SK-N-SH (cell line): ENCODE measurements at regions not wholly inside any gene's neighbourhood (a gene's known extent, or its start where the extent isn't known, plus 50 kb on each side); places are given as distances from the start of the nearest gene placed in this dataset.

Experiments used
- CTCF ChIA-PET: fragments of 300-600, 350-600 bp; formaldehyde crosslinking; extraction: SDS; loops from one replicate; lab custom pipeline; 2021; lab: Yijun Ruan, JAX
- POLR2A ChIA-PET: fragments of 350-600 bp; sonication (Branson Sonifier 250); formaldehyde crosslinking; extraction: SDS; loops from one replicate; lab custom pipeline; 2020; ENCODE audit warnings: antibody characterized with exemption, inconsistent platforms; lab: Yijun Ruan, JAX
- DNase-seq: peaks from one replicate; pipeline ENCODE4 v3.0.0; 2012
- H2AFZ ChIP-seq: fragments of 200-600 bp; sonication (generic); 2 replicates; pipeline ENCODE4 v1.8.1; 2016; ENCODE audit warnings: antibody characterized with exemption, mild to moderate bottlenecking, low read depth
- H3F3A ChIP-seq: fragments of 200-600 bp; sonication (generic); replicated peaks from 2 replicates; pipeline ENCODE3; 2016; ENCODE audit warnings: antibody characterized with exemption, mild to moderate bottlenecking; ENCODE audit not compliant: insufficient read depth
- H3K27ac ChIP-seq, 2 experiments: fragments of 200-500 bp in 1 of 2; fragments of 200-600 bp in 1 of 2; sonication (Bioruptor generic) in 1 of 2; sonication (generic), shearing (Covaris generic) in 1 of 2; 2 replicates each; pipeline versions ENCODE4 v1.5.1 to v1.6.1; 2014 to 2016; ENCODE audit warnings: low read depth in 2 of 2, inconsistent platforms in 1 of 2, low read length in 1 of 2, mild to moderate bottlenecking in 1 of 2, mixed read lengths in 1 of 2
- H3K27me3 ChIP-seq: fragments of 200-600 bp; sonication (generic), shearing (Covaris generic); 2 replicates; pipeline ENCODE4 v1.6.1; 2016; ENCODE audit warnings: mixed run types; ENCODE audit not compliant: insufficient read depth
- H3K36me3 ChIP-seq, 2 experiments: fragments of 200-500 bp in 1 of 2; fragments of 200-600 bp in 1 of 2; sonication (Bioruptor generic) in 1 of 2; sonication (generic) in 1 of 2; replicated peaks in 1 of 2; 2 replicates each; pipeline versions ENCODE3 to v1.5.1; 2014 to 2016; ENCODE audit warnings: low read length in 1 of 2, mild to moderate bottlenecking in 1 of 2; ENCODE audit not compliant: insufficient read depth in 2 of 2, control insufficient read depth in 1 of 2
- H3K4me1 ChIP-seq, 2 experiments: fragments of 200-500 bp in 1 of 2; fragments of 200-600 bp in 1 of 2; sonication (Bioruptor generic) in 1 of 2; sonication (generic), shearing (Covaris generic) in 1 of 2; 2 replicates each; pipeline versions ENCODE4 v1.5.1 to v1.6.1; 2014 to 2016; ENCODE audit warnings: low read depth in 1 of 2, low read length in 1 of 2, mixed run types in 1 of 2; ENCODE audit not compliant: insufficient read depth in 2 of 2, control insufficient read depth in 1 of 2
- H3K4me2 ChIP-seq: fragments of 200-600 bp; sonication (generic), shearing (Covaris generic); 2 replicates; pipeline ENCODE4 v1.6.1; 2017; ENCODE audit warnings: mixed run types
- H3K4me3 ChIP-seq, 2 experiments: fragments of 200-500 bp in 1 of 2; fragments of 200-600 bp in 1 of 2; sonication (Bioruptor generic) in 1 of 2; sonication (generic), shearing (Covaris generic) in 1 of 2; 2 replicates each; pipeline versions ENCODE4 v1.5.1 to v1.8.1; 2014 to 2016; ENCODE audit warnings: low read depth in 2 of 2, inconsistent platforms in 1 of 2, low read length in 1 of 2, mild to moderate bottlenecking in 1 of 2, mixed read lengths in 1 of 2, moderate library complexity in 1 of 2
- H3K79me2 ChIP-seq: fragments of 200-600 bp; sonication (generic); 2 replicates; pipeline ENCODE4 v1.8.1; 2017; ENCODE audit warnings: mild to moderate bottlenecking; ENCODE audit not compliant: insufficient read depth
- H3K9ac ChIP-seq: fragments of 200-600 bp; sonication (generic); 2 replicates; pipeline ENCODE4 v1.6.1; 2017; ENCODE audit warnings: mixed run types
- H3K9me2 ChIP-seq: fragments of 200-600 bp; sonication (generic); 2 replicates; pipeline ENCODE4 v1.6.1; 2017; ENCODE audit warnings: mixed run types
- H3K9me3 ChIP-seq: fragments of 200-600 bp; sonication (generic); 2 replicates; pipeline ENCODE4 v1.6.1; 2017; ENCODE audit warnings: mixed run types, mild to moderate bottlenecking, moderate library complexity
- H4K20me1 ChIP-seq: fragments of 200-600 bp; sonication (generic); 2 replicates; pipeline ENCODE4 v1.6.1; 2017; ENCODE audit warnings: mild to moderate bottlenecking, mixed run types; ENCODE audit not compliant: insufficient read depth
- ELF1 ChIP-seq: IDR thresholded peaks from 2 replicates; pipeline ENCODE4 v1.4.0; 2012
- FOSL2 ChIP-seq: IDR thresholded peaks from 2 replicates; pipeline ENCODE4 v1.4.0; 2012; ENCODE audit warnings: low read depth, mild to moderate bottlenecking, moderate library complexity, borderline replicate concordance
- FOXM1 ChIP-seq: IDR thresholded peaks from 2 replicates; pipeline ENCODE4 v1.4.0; 2012; ENCODE audit warnings: low read depth, mild to moderate bottlenecking
- GABPA ChIP-seq: IDR thresholded peaks from 2 replicates; pipeline ENCODE4 v1.4.0; 2012; ENCODE audit warnings: low read depth, mild to moderate bottlenecking
- GATA2 ChIP-seq: sonication (generic); formaldehyde crosslinking; IDR thresholded peaks from 2 replicates; pipeline ENCODE4 v1.5.0; 2020; ENCODE audit warnings: mild to moderate bottlenecking, missing genetic modification reagents
- IRF3 ChIP-seq: fragments of 150-350 bp; IDR thresholded peaks from 2 replicates; pipeline ENCODE4 v1.6.1; 2016; ENCODE audit warnings: mild to moderate bottlenecking, low read depth, low read length
- JUND ChIP-seq: IDR thresholded peaks from 2 replicates; pipeline ENCODE4 v1.4.0; 2012
- NFIC ChIP-seq: IDR thresholded peaks from 2 replicates; pipeline ENCODE4 v1.4.0; 2012; ENCODE audit warnings: borderline replicate concordance
- NRF1 ChIP-seq: IDR thresholded peaks from 2 replicates; pipeline ENCODE4 v1.6.1; 2012; ENCODE audit warnings: low read depth, mild to moderate bottlenecking, low read length
- PBX3 ChIP-seq: IDR thresholded peaks from 2 replicates; pipeline ENCODE4; 2012
- RFX5 ChIP-seq: IDR thresholded peaks from 2 replicates; pipeline ENCODE4 v1.6.1; 2012; ENCODE audit warnings: mild to moderate bottlenecking, improper control_type of control experiment, low read length
- SIN3A ChIP-seq: IDR thresholded peaks from 2 replicates; pipeline ENCODE4 v1.6.1; 2012; ENCODE audit warnings: low read depth, mild to moderate bottlenecking, low read length, moderate library complexity, borderline replicate concordance
- SMC3 ChIP-seq: IDR thresholded peaks from 2 replicates; pipeline ENCODE4 v1.6.1; 2012; ENCODE audit warnings: low read depth, low read length, improper control_type of control experiment
- TAF1 ChIP-seq: IDR thresholded peaks from 2 replicates; pipeline ENCODE4 v1.6.1; 2012; ENCODE audit warnings: low read depth, mild to moderate bottlenecking, low read length, moderate library complexity, borderline replicate concordance
- TCF12 ChIP-seq: IDR thresholded peaks from 2 replicates; pipeline ENCODE4 v1.4.0; 2012
- USF1 ChIP-seq: IDR thresholded peaks from 2 replicates; pipeline ENCODE4 v1.4.0; 2012; ENCODE audit warnings: low read depth, borderline replicate concordance
- USF2 ChIP-seq: fragments of 150-350 bp; IDR thresholded peaks from 2 replicates; pipeline ENCODE4 v1.6.1; 2017; ENCODE audit warnings: antibody characterized with exemption, low read length, low read depth, borderline replicate concordance
- WGBS: methylation state at CpG from one replicate; pipeline ENCODE4 v1.1.6; 2017; ENCODE audit warnings: low lambda C conversion rate; 5-methylcytosine and 5-hydroxymethylcytosine counted together

GRCh38 chrX:121135488-121136207, 88.2 kb downstream of the GLUD2 start:
- Histone ChIP-seq H3K9me2 (no peaks in the 10 kb centered on the region), H3K79me2 (no peaks in the 10 kb centered on the region), H4K20me1 (no peaks in the 10 kb centered on the region), H3K9me3 (no peaks in the 10 kb centered on the region), H3F3A (no peaks in the 10 kb centered on the region), H3K27ac (no peak overlapping the region), H2AFZ (no peak overlapping the region), H3K4me2 (no peak overlapping the region), H3K27me3 (no peaks in the 10 kb centered on the region; the same call in 1 of the 2 replicates), H3K4me3 (no peak overlapping the region), H3K36me3 (no peaks in the 10 kb centered on the region), H3K4me1 (no peaks in the 10 kb centered on the region), H3K9ac (no peak overlapping the region)
- POLR2A ChIA-PET = no interaction called here
- no peak for DNase-seq
- no peak for TF ChIP-seq USF1
- TF ChIP-seq IRF3 = no peak
- TF ChIP-seq TAF1 = no peak
- TF ChIP-seq RFX5 = no peak
- TF ChIP-seq JUND = no peak
- no peak for TF ChIP-seq GABPA
- no peak for TF ChIP-seq NFIC
- no peak for TF ChIP-seq SIN3A
- no peak for TF ChIP-seq NRF1
- TF ChIP-seq FOSL2 = no peak
- TF ChIP-seq USF2 = no peak
- TF ChIP-seq PBX3 = no peak
- TF ChIP-seq TCF12 = no peak
- no peak for TF ChIP-seq SMC3
- TF ChIP-seq ELF1 = no peak
- no peak for TF ChIP-seq FOXM1
- no peak for TF ChIP-seq GATA2 (CRISPR knock-in tag)
- CTCF ChIA-PET = no interaction called here
- 8% methylated on average over 6 of the region's 8 CpGs for WGBS
